22Rv1 (cell line): ENCODE measurements at regions not wholly inside any gene's neighbourhood (a gene's known extent, or its start where the extent isn't known, plus 50 kb on each side); places are given as distances from the start of the nearest gene placed in this dataset.

Experiments used
- H3K27ac ChIP-seq: fragments of 450-650 bp; 2 replicates; pipeline ENCODE4 v1.5.1; 2017
- ZFX ChIP-seq: fragments of 450-650 bp; IDR thresholded peaks from 2 replicates; pipeline ENCODE4 v1.6.1; 2017; ENCODE audit warnings: antibody characterized with exemption, borderline replicate concordance
- TF ChIP-seq, protein P1 (sequence below): fragments of 450-650 bp; IDR thresholded peaks from 2 replicates; pipeline ENCODE4 v1.5.1; 2017; ENCODE audit warnings: mild to moderate bottlenecking

DNA sequence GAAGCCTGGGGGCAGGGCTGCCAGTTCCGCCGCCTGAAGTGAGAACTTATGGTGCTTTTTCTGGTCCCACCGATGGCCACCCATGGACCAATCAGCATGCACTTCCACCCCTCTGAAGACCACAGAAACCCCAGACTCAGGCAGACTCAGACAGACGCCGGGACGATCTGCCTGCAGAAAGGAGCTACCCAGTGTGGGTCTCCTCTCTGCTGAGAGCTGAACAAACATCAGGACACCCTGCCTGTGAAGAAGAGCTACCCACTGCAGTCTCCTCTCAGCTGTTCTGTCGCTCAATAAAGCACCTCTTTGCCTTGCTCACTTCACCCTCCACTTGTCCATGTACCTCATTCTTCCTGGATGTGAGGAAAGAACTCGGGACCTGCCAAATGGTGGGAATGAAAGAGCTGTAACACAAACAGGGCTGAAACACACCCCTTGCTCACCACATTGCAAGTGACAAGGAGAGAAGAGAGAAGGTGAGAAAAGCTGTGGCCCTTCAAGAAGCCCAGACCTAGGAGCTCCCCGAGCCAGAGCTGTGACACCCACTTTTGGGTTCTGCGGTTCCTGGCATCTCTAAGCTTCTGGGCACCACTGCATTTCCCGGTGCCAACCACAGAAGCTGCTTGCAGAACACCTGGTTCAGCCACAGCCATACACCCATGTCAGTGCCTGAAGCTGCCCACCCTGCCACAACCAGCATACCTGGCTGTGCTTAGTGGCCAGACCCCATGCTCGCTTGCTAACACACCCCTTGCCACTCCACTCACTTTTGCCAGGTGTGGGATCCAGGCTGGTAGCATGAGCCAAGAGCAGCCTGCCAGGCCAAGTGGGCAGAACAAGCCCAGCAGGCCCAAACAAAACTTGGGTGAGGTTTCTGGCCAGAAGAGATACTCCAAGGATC is 114.3 kb upstream of the TSLP start:
- no peak overlapping the region for H3K27ac ChIP-seq
- TF ChIP-seq ZFX = no peak
- TF ChIP-seq, protein P1, sequence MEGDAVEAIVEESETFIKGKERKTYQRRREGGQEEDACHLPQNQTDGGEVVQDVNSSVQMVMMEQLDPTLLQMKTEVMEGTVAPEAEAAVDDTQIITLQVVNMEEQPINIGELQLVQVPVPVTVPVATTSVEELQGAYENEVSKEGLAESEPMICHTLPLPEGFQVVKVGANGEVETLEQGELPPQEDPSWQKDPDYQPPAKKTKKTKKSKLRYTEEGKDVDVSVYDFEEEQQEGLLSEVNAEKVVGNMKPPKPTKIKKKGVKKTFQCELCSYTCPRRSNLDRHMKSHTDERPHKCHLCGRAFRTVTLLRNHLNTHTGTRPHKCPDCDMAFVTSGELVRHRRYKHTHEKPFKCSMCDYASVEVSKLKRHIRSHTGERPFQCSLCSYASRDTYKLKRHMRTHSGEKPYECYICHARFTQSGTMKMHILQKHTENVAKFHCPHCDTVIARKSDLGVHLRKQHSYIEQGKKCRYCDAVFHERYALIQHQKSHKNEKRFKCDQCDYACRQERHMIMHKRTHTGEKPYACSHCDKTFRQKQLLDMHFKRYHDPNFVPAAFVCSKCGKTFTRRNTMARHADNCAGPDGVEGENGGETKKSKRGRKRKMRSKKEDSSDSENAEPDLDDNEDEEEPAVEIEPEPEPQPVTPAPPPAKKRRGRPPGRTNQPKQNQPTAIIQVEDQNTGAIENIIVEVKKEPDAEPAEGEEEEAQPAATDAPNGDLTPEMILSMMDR = no peak

DNA sequence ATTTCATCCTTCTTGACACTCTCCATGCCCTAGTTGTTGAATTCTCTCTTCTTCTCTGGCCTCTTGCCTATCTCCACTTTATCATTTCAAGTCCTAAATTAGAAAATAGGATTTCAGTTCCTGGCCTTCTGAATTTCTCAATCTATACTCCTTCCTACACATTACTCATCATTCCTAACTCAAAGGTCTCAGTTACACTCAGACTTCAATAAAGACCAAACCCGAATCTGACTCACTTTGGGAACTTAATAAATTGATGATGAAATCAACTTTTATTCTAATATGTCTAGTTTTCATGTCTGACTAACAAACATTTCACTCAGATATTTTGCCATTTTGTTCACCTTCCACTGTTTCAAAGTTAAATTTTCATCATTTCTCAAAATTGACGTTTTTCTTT is 113.6 kb upstream of the TSLP start:
- no peak for TF ChIP-seq ZFX
- TF ChIP-seq, protein P1 = no peak
- no peak overlapping the region for H3K27ac ChIP-seq

DNA sequence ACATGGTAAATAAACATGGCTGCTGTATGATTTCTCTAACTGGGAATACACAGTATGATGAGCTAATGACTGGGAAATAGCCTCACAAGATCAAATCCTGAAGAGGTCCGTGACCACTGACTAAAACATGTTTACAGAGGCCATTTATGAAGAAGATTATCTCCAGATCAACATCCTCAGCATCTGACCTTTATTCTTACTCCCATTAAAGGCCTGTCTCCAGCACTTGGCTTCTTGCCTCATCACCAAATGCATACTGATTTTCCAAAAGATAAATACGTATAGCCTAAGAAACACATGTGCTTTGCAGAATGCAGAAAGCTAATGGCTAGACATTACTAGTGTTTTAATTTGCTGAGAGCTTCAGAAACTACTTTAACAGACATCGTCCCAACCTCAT is 108.0 kb upstream of the TSLP start:
- no peak overlapping the region for H3K27ac ChIP-seq
- TF ChIP-seq, protein P1 = no peak
- TF ChIP-seq ZFX = no peak

DNA sequence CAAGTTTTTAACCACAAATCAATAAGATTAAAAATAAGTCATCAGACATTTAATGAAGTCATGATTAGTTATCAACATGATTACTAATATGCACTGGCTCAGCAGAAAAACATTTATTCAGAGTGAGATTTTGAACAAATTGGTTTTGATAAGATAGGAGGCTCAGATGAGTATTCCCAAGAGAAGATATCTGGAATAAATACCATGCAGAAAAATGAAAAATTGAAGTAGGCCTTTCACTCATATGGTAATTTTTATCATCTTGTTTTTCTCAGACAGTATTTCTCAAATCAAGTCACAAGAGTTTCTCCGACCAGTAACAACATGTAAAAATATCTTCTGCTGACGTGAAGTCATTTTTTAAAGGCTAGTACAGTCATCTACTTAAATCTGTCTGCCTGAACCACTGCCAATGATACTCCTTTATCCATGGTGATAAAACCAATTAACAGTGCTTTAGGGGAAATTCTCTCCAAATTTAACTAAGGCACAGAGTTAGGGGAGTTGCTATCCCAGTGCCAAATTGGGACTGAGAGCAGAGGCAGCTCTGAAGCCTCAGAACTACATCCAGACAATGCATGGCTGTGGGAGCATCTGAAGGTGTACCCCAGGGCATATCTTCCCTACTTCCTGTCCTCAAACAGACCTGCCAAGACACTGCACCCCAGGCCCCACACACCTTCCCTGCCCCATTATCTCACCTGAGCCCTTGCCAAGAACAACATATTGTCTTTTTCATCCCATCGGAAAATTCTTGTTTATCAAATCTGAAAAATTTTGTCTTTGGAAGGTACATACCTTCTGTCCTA is 105.5 kb upstream of the TSLP start:
- no peak overlapping the region for H3K27ac ChIP-seq
- no peak for TF ChIP-seq ZFX
- TF ChIP-seq, protein P1 = no peak

DNA sequence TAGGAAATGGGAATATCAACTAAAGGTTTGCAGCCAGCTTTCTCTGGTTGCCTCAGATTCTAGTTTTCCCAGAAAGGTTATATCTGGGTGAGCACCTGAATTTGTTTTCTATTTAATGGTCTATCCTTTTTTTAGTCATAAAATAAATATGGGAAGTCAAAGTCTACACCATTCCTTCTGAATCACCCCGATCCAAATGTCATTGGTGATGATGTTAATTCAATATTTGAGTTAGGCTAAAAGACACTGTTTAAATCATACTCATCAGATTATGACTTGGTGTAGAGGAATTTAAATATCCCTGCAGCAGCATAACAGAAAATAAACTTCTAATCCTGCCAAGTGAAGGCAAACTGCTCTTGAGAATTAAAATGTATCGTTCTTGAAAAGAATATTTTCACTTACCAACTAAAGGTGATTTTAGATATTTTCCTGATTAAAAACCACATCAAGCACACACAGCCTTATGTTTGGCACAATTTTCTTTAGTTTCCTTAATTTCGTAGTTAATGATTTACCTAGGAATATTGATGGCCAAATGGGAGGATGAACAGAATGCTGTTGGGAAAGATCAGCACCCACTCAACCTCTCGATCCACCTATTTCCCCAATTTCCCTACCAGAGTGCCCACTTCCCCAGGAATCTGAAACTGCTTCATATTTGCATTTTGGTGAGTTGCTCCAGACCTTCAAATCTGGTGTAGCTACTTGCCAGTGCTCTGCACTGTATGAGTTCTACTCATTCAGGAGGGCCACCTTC is 103.1 kb upstream of the TSLP start:
- TF ChIP-seq ZFX = no peak
- TF ChIP-seq, protein P1 = no peak
- H3K27ac ChIP-seq = peak overlapping the region; percentile 35; the same call in 1 of the 2 replicates

DNA sequence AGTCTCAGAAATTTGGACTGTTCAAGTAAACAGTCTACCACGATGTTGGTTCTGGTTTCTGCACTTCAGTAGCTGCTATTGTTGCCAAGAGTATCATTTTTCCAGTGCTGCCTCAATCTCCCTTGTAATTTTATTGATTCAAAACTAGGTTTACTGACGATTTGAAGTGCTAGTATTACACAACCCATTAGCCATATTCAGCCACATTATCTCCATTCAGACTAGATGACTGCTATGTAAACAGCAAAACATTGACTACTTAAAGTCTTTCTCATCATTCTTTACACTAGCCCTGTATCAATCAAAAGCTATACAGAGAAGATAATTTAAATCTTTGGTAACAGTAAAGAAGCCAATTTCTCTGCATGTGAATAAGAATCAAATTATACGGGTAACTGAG is 102.0 kb upstream of the TSLP start:
- TF ChIP-seq ZFX = no peak
- TF ChIP-seq, protein P1 = no peak
- no peak overlapping the region for H3K27ac ChIP-seq
